GM12874 (cell line): ENCODE measurements at regions not wholly inside any gene's neighbourhood (a gene's known extent, or its start where the extent isn't known, plus 50 kb on each side); places are given as distances from the start of the nearest gene placed in this dataset.

Experiments
- CTCF ChIP-seq: IDR thresholded peaks from 2 replicates; pipeline ENCODE4 v1.5.1; 2011; ENCODE audit warnings: low read depth, mild to moderate bottlenecking, control low read depth, low read length, moderate library complexity; ENCODE audit not compliant: insufficient read depth

- no peak for TF ChIP-seq CTCF
These were observed 152.6 kb upstream of the MSX2 start for GRCh38 chr5:174571662-174572397.

- TF ChIP-seq CTCF: no peak
These were observed 151.8 kb upstream of the MSX2 start for GRCh38 chr5:174572591-174572990.

- no peak for TF ChIP-seq CTCF
These were observed 151.0 kb upstream of the MSX2 start for GRCh38 chr5:174573221-174573994.

GRCh38 chr5:174575043-174575442, 149.3 kb upstream of the MSX2 start:
- TF ChIP-seq CTCF: no peak

- no peak for TF ChIP-seq CTCF
These were observed 148.3 kb upstream of the MSX2 start for GRCh38 chr5:174576042-174576441.

- TF ChIP-seq CTCF: peak; percentile 24; the same call in 1 of the 2 replicates
These were observed 142.9 kb upstream of the MSX2 start for GRCh38 chr5:174581479-174581878.

GRCh38 chr5:174581894-174582293, 142.5 kb upstream of the MSX2 start:
- TF ChIP-seq CTCF: no peak
